ENCODE measurements at regions not wholly inside any gene's neighbourhood (a gene's known extent, or its start where the extent isn't known, plus 50 kb on each side); places are given as distances from the start of the nearest gene placed in this dataset.

- H2AFZ ChIP-seq, result no peak overlapping the region
- H3K27me3 ChIP-seq (ENCODE audit: insufficient read depth, low read depth), result no peaks in the 10 kb centered on the region
- TF ChIP-seq, protein P1, sequence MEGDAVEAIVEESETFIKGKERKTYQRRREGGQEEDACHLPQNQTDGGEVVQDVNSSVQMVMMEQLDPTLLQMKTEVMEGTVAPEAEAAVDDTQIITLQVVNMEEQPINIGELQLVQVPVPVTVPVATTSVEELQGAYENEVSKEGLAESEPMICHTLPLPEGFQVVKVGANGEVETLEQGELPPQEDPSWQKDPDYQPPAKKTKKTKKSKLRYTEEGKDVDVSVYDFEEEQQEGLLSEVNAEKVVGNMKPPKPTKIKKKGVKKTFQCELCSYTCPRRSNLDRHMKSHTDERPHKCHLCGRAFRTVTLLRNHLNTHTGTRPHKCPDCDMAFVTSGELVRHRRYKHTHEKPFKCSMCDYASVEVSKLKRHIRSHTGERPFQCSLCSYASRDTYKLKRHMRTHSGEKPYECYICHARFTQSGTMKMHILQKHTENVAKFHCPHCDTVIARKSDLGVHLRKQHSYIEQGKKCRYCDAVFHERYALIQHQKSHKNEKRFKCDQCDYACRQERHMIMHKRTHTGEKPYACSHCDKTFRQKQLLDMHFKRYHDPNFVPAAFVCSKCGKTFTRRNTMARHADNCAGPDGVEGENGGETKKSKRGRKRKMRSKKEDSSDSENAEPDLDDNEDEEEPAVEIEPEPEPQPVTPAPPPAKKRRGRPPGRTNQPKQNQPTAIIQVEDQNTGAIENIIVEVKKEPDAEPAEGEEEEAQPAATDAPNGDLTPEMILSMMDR (conservative IDR thresholded peaks at IDR 0.05), result no peak
- TF ChIP-seq EZH2 (IDR thresholded peaks at IDR 0.05; ENCODE audit: low read depth), result no peak
- DNase-seq, result no peak
- no peak overlapping the region for H3K4me3 ChIP-seq
- no peaks in the 10 kb centered on the region for H3K36me3 ChIP-seq (ENCODE audit: low read depth)
- BruUV-seq (replicated peaks), result no TSS peak
- H3K4me2 ChIP-seq, result no peak overlapping the region
- H3K27ac ChIP-seq, result no peak overlapping the region
- ChIA-PET POLR2A (ENCODE audit: unreplicated experiment) (no interaction called here), CTCF (no interaction called here)
- H3F3A ChIP-seq (ENCODE audit: insufficient read depth, low read depth), result no peaks in the 10 kb centered on the region
- intact Hi-C loops (cut with micrococcal nuclease; ENCODE audit: unreplicated experiment), result no loop called here
- no peaks in the 10 kb centered on the region for H3K4me1 ChIP-seq (replicated peaks; ENCODE audit: insufficient read depth)
- H3K79me2 ChIP-seq (ENCODE audit: low read depth), result no peaks in the 10 kb centered on the region
- no peaks in the 10 kb centered on the region for H3K9me2 ChIP-seq (ENCODE audit: insufficient read depth)
- no peaks in the 10 kb centered on the region for H4K20me1 ChIP-seq (ENCODE audit: insufficient read depth)
- no peaks in the 10 kb centered on the region for H3K9me3 ChIP-seq (ENCODE audit: insufficient read depth, low read depth)
Observed at GRCh38 chr13:70890289-70890688, 782.0 kb upstream of the KLHL1 start.

- Histone ChIP-seq H4K20me1 (ENCODE audit: insufficient read depth) (no peaks in the 10 kb centered on the region), H2AFZ (no peak overlapping the region), H3K9me2 (ENCODE audit: insufficient read depth) (no peaks in the 10 kb centered on the region), H3K4me3 (no peak overlapping the region), H3K27ac (no peak overlapping the region), H3K9me3 (ENCODE audit: insufficient read depth, low read depth) (no peaks in the 10 kb centered on the region), H3K27me3 (ENCODE audit: insufficient read depth, low read depth) (no peaks in the 10 kb centered on the region), H3K79me2 (ENCODE audit: low read depth) (no peaks in the 10 kb centered on the region), H3K4me1 (replicated peaks; ENCODE audit: insufficient read depth) (no peaks in the 10 kb centered on the region), H3K4me2 (no peak overlapping the region), H3F3A (ENCODE audit: insufficient read depth, low read depth) (no peaks in the 10 kb centered on the region), H3K36me3 (ENCODE audit: low read depth) (no peaks in the 10 kb centered on the region)
- POLR2A ChIA-PET (ENCODE audit: unreplicated experiment), result no interaction called here
- TF ChIP-seq, protein P1 (conservative IDR thresholded peaks at IDR 0.05), result no peak
- no peak for DNase-seq
- intact Hi-C loops (cut with micrococcal nuclease; ENCODE audit: unreplicated experiment), result no loop called here
- CTCF ChIA-PET, result no interaction called here
- no TSS peak for BruUV-seq (replicated peaks)
Observed at GRCh38 chr13:70889163-70889562, 780.9 kb upstream of the KLHL1 start.

GRCh38 chr13:70884196-70884595 is 775.9 kb upstream of the KLHL1 start:
- no peak for TF ChIP-seq EZH2 (IDR thresholded peaks at IDR 0.05; ENCODE audit: low read depth)
- TF ChIP-seq, protein P1 (conservative IDR thresholded peaks at IDR 0.05), result no peak
- BruUV-seq (replicated peaks), result no TSS peak

More at GRCh38 chr13:70884196-70884595, 775.9 kb upstream of the KLHL1 start:
- H3K27ac ChIP-seq, result no peak overlapping the region
- H3K4me3 ChIP-seq, result no peak overlapping the region
- POLR2A ChIA-PET (ENCODE audit: unreplicated experiment), result no interaction called here
- H3K4me2 ChIP-seq, result no peak overlapping the region
- H3K79me2 ChIP-seq (ENCODE audit: low read depth), result no peaks in the 10 kb centered on the region
- no peaks in the 10 kb centered on the region for H3F3A ChIP-seq (ENCODE audit: insufficient read depth, low read depth)
- H4K20me1 ChIP-seq (ENCODE audit: insufficient read depth), result no peaks in the 10 kb centered on the region
- H3K27me3 ChIP-seq (ENCODE audit: insufficient read depth, low read depth), result no peaks in the 10 kb centered on the region
- H2AFZ ChIP-seq, result no peak overlapping the region
- CTCF ChIA-PET, result no interaction called here
- H3K4me1 ChIP-seq (replicated peaks; ENCODE audit: insufficient read depth), result no peaks in the 10 kb centered on the region
- no peak for DNase-seq
- intact Hi-C loops (cut with micrococcal nuclease; ENCODE audit: unreplicated experiment), result no loop called here
- H3K36me3 ChIP-seq (ENCODE audit: low read depth), result no peaks in the 10 kb centered on the region
- no peaks in the 10 kb centered on the region; the same call in 1 of the 2 replicates for H3K9me3 ChIP-seq (ENCODE audit: insufficient read depth, low read depth)
- no peaks in the 10 kb centered on the region for H3K9me2 ChIP-seq (ENCODE audit: insufficient read depth)

Data from PC-9 (cell line).